B cell (primary cell): ENCODE measurements at regions not wholly inside any gene's neighbourhood (a gene's known extent, or its start where the extent isn't known, plus 50 kb on each side); places are given as distances from the start of the nearest gene placed in this dataset.

Experiments used
- EZH2 ChIP-seq: IDR thresholded peaks from 2 replicates; pipeline ENCODE4 v1.6.1; 2012; ENCODE audit warnings: borderline replicate concordance, low read depth, mild to moderate bottlenecking, moderate library complexity, low read length; ENCODE audit not compliant: insufficient read depth, poor library complexity, severe bottlenecking
- TF ChIP-seq, protein P1 (sequence below): fragments of 200-600 bp; IDR thresholded peaks from one replicate; pipeline ENCODE4 v1.8.0; 2022; ENCODE audit warnings: antibody characterized with exemption, mild to moderate bottlenecking

DNA sequence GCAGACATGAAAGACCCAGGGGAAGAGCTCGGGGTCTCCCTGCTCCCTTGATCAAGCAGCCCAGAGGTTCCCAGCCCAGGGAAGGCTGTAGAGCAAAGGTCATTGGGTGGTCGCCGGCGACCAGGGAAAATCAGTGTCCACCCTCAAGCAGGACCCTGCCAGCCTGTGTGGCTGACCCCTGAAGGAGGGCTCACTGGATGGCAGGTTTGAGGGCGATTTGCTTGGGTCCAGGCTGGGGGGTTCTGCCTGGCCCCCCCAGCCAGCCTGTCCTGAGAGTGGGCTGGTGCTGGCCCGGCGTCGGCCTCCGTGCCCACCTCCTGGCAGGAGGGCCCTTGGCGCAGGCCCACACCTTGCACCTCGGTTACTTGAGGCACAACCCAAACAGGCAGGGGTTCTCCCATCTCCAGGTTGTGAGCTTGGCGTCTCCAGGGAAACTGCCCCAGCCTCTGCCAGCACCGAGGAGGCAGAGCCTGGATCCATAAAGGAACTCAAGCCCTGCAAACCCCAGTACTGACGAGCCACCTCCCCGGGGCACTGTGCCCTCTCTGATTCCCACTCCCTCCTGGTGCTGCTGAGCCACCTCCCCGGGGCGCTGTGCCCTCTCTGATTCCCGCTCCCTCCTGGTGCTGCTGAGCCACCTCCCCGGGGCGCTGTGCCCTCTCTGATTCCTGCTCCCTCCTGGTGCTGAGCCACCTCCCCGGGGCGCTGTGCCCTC, 329.0 kb upstream of the SFSWAP start:
- TF ChIP-seq, protein P1, sequence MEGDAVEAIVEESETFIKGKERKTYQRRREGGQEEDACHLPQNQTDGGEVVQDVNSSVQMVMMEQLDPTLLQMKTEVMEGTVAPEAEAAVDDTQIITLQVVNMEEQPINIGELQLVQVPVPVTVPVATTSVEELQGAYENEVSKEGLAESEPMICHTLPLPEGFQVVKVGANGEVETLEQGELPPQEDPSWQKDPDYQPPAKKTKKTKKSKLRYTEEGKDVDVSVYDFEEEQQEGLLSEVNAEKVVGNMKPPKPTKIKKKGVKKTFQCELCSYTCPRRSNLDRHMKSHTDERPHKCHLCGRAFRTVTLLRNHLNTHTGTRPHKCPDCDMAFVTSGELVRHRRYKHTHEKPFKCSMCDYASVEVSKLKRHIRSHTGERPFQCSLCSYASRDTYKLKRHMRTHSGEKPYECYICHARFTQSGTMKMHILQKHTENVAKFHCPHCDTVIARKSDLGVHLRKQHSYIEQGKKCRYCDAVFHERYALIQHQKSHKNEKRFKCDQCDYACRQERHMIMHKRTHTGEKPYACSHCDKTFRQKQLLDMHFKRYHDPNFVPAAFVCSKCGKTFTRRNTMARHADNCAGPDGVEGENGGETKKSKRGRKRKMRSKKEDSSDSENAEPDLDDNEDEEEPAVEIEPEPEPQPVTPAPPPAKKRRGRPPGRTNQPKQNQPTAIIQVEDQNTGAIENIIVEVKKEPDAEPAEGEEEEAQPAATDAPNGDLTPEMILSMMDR = no peak
- TF ChIP-seq EZH2 = no peak
